OCI-LY1 (cell line): ENCODE measurements at regions not wholly inside any gene's neighbourhood (a gene's known extent, or its start where the extent isn't known, plus 50 kb on each side); places are given as distances from the start of the nearest gene placed in this dataset.
"Not testable (repeated sequence)": the region's sequence is repeated elsewhere in the genome, so short reads cannot be mapped to it uniquely, and the experiment has no call there.

Experiments
- H2AFZ ChIP-seq: fragments of 200-600 bp; sonication (generic), shearing (Covaris generic); 2 replicates; pipeline ENCODE4 v1.6.0; 2014; ENCODE audit warnings: antibody characterized with exemption, mild to moderate bottlenecking, low read length
- H3F3A ChIP-seq: fragments of 200-600 bp; sonication (generic), shearing (Covaris generic); 2 replicates; pipeline ENCODE4 v1.6.0; 2014; ENCODE audit warnings: mild to moderate bottlenecking, antibody characterized with exemption, low read length, moderate library complexity; ENCODE audit not compliant: insufficient read depth
- H3K27ac ChIP-seq: fragments of 200-600 bp; sonication (generic); 2 replicates; pipeline ENCODE4 v1.5.1; 2014; ENCODE audit warnings: low read length, mixed run types, mild to moderate bottlenecking, low read depth; ENCODE audit not compliant: poor library complexity, severe bottlenecking
- H3K27me3 ChIP-seq: fragments of 200-600 bp; sonication (generic); 2 replicates; pipeline ENCODE4 v1.6.0; 2014; ENCODE audit warnings: antibody characterized with exemption, mild to moderate bottlenecking, low read length, moderate library complexity; ENCODE audit not compliant: insufficient read depth
- H3K36me3 ChIP-seq: fragments of 200-600 bp; sonication (generic); 2 replicates; pipeline ENCODE4 v1.6.1; 2014; ENCODE audit warnings: mild to moderate bottlenecking, antibody characterized with exemption, low read length, moderate library complexity, mixed read lengths; ENCODE audit not compliant: insufficient read depth
- H3K4me1 ChIP-seq: fragments of 200-600 bp; sonication (generic); 2 replicates; pipeline ENCODE4 v1.5.1; 2014; ENCODE audit warnings: mild to moderate bottlenecking, low read length, moderate library complexity; ENCODE audit not compliant: insufficient read depth, severe bottlenecking
- H3K4me2 ChIP-seq: fragments of 200-600 bp; sonication (generic), shearing (Covaris generic); 2 replicates; pipeline ENCODE4 v1.6.1; 2014; ENCODE audit warnings: low read length
- H3K4me3 ChIP-seq: fragments of 200-600 bp; sonication (generic); 2 replicates; pipeline ENCODE4 v1.5.1; 2014; ENCODE audit warnings: low read length, low read depth, mild to moderate bottlenecking, mixed read lengths; ENCODE audit not compliant: poor library complexity, severe bottlenecking
- H3K79me2 ChIP-seq: fragments of 200-600 bp; shearing (Covaris generic); 2 replicates; pipeline ENCODE4 v1.6.1; 2016; ENCODE audit warnings: mixed run types, low read length, mixed read lengths; ENCODE audit not compliant: insufficient read depth
- H3K9ac ChIP-seq: fragments of 200-600 bp; sonication (generic), shearing (Covaris generic); 2 replicates; pipeline ENCODE4 v1.6.1; 2014; ENCODE audit warnings: mild to moderate bottlenecking, low read length, mixed read lengths
- H3K9me2 ChIP-seq: fragments of 200-600 bp; sonication (generic), shearing (Covaris generic); 2 replicates; pipeline ENCODE4 v1.6.1; 2014; ENCODE audit warnings: low read depth, mild to moderate bottlenecking, low read length, mixed read lengths
- H3K9me3 ChIP-seq: fragments of 200-600 bp; shearing (Covaris generic); 2 replicates; pipeline ENCODE4 v1.6.1; 2014; ENCODE audit warnings: low read length, mixed read lengths
- H4K20me1 ChIP-seq: fragments of 200-600 bp; sonication (generic), shearing (Covaris generic); 2 replicates; pipeline ENCODE4 v1.6.0; 2016; ENCODE audit warnings: mild to moderate bottlenecking, low read length; ENCODE audit not compliant: insufficient read depth
- CTCF ChIP-seq: fragments of 200-600 bp; sonication (generic), shearing (Covaris generic); IDR thresholded peaks from 2 replicates; pipeline ENCODE4 v1.5.1; 2017; ENCODE audit warnings: mild to moderate bottlenecking, antibody characterized with exemption, low read length, moderate library complexity, mixed read lengths
- EZH2 ChIP-seq: fragments of 200-600 bp; sonication (generic), shearing (Covaris generic); IDR thresholded peaks from 2 replicates; pipeline ENCODE4 v1.8.0; 2017; ENCODE audit warnings: borderline replicate concordance, mixed run types, mild to moderate bottlenecking, antibody characterized with exemption, low read length, moderate library complexity, mixed read lengths

- Histone ChIP-seq H3K4me1 (no peaks in the 10 kb centered on the region), H3K9ac (no peak overlapping the region), H2AFZ (no peak overlapping the region), H3K79me2 (no peaks in the 10 kb centered on the region), H3K27me3 (no peaks in the 10 kb centered on the region), H3K4me3 (no peak overlapping the region), H4K20me1 (no peaks in the 10 kb centered on the region), H3F3A (no peaks in the 10 kb centered on the region), H3K36me3 (no peaks in the 10 kb centered on the region), H3K4me2 (no peak overlapping the region), H3K9me2 (no peaks in the 10 kb centered on the region), H3K9me3 (no peaks in the 10 kb centered on the region), H3K27ac (no peak overlapping the region)
- TF ChIP-seq EZH2 (no peak), CTCF (no peak)
These were observed 125.7 kb upstream of the TWIST2 start for GRCh38 chr2:238722181-238722580.

DNA sequence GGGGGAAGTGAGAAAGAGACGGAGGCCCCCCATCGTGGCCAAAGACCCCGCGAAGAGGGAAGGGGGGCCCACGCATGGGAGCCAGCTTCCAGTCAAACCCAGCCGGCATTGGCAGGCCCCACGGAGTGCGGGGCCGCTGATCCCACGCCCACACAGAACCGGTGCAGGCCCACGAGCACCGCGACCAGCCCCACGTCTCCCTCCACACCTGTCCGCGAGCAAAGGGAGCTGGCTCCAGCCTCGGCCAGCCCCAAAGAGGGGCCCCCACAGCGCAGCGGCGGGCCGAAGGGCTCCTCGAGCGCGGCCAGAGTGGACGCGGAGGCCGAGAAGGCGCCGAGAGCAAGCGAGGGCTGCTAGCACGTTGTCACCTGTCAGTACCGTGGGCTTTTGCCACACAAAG lies 125.0 kb upstream of the TWIST2 start:
- H3K9ac ChIP-seq, result no peak overlapping the region
- no peaks in the 10 kb centered on the region for H3K27me3 ChIP-seq

GRCh38 chr2:238723740-238724320 lies 124.1 kb upstream of the TWIST2 start:
- H3K9ac ChIP-seq, H3K4me1 ChIP-seq, H4K20me1 ChIP-seq, H3K9me2 ChIP-seq, H3K9me3 ChIP-seq, H3K36me3 ChIP-seq, H3K27ac ChIP-seq, H3K4me3 ChIP-seq, H3K79me2 ChIP-seq, H3F3A ChIP-seq, H3K27me3 ChIP-seq, H2AFZ ChIP-seq, H3K4me2 ChIP-seq: not testable (repeated sequence)

More for the DNA sequence above, 125.0 kb upstream of the TWIST2 start:
- H3K27ac ChIP-seq, result no peak overlapping the region
- H3K4me3 ChIP-seq, result no peak overlapping the region
- no peaks in the 10 kb centered on the region for H3K36me3 ChIP-seq
- no peaks in the 10 kb centered on the region for H3F3A ChIP-seq
- no peaks in the 10 kb centered on the region for H3K9me3 ChIP-seq
- H3K9me2 ChIP-seq, result no peaks in the 10 kb centered on the region
- H2AFZ ChIP-seq, result no peak overlapping the region
- H3K79me2 ChIP-seq, result no peaks in the 10 kb centered on the region
- TF ChIP-seq EZH2, result no peak
- no peak for TF ChIP-seq CTCF
- H4K20me1 ChIP-seq, result no peaks in the 10 kb centered on the region
- no peak overlapping the region for H3K4me2 ChIP-seq
- H3K4me1 ChIP-seq, result no peaks in the 10 kb centered on the region

GRCh38 chr2:238724728-238725127 lies 123.2 kb upstream of the TWIST2 start:
- no peaks in the 10 kb centered on the region for H3F3A ChIP-seq
- TF ChIP-seq EZH2 (no peak), CTCF (no peak)
- H3K9me2 ChIP-seq, result no peaks in the 10 kb centered on the region
- no peak overlapping the region for H3K27ac ChIP-seq
- H3K27me3 ChIP-seq, result no peaks in the 10 kb centered on the region
- H3K79me2 ChIP-seq, result no peaks in the 10 kb centered on the region
- no peaks in the 10 kb centered on the region for H3K36me3 ChIP-seq
- no peak overlapping the region for H3K9ac ChIP-seq
- H3K4me3 ChIP-seq, result no peak overlapping the region
- no peak overlapping the region for H2AFZ ChIP-seq
- H3K4me1 ChIP-seq, result no peaks in the 10 kb centered on the region
- no peak overlapping the region for H3K4me2 ChIP-seq
- no peaks in the 10 kb centered on the region for H4K20me1 ChIP-seq
- no peaks in the 10 kb centered on the region for H3K9me3 ChIP-seq
